ENCODE measurements at regions not wholly inside any gene's neighbourhood (a gene's known extent, or its start where the extent isn't known, plus 50 kb on each side); places are given as distances from the start of the nearest gene placed in this dataset.

DNA sequence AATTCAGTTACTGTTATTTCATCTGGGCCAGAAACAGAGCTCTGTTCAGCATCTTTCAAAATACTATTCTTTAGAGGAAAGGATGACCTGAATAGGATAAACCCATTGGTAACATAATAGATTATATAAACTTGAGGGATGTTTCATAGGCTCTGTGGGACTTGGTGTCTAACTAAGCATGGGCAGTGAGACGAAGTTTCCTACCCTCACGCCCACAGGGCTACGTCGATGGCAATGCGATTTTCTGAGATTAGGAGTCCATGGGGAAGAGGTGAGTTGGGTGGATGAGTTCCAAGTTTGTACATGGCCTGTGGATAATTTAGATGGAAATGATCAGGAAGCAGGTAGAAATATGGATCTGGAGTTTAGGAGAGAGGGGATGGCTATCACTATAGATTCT, 115.2 kb upstream of the TBL1XR1 start:
- TF ChIP-seq, protein P1, sequence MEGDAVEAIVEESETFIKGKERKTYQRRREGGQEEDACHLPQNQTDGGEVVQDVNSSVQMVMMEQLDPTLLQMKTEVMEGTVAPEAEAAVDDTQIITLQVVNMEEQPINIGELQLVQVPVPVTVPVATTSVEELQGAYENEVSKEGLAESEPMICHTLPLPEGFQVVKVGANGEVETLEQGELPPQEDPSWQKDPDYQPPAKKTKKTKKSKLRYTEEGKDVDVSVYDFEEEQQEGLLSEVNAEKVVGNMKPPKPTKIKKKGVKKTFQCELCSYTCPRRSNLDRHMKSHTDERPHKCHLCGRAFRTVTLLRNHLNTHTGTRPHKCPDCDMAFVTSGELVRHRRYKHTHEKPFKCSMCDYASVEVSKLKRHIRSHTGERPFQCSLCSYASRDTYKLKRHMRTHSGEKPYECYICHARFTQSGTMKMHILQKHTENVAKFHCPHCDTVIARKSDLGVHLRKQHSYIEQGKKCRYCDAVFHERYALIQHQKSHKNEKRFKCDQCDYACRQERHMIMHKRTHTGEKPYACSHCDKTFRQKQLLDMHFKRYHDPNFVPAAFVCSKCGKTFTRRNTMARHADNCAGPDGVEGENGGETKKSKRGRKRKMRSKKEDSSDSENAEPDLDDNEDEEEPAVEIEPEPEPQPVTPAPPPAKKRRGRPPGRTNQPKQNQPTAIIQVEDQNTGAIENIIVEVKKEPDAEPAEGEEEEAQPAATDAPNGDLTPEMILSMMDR (IDR thresholded peaks at IDR 0.05 in 8 of 11, conservative IDR thresholded peaks at IDR 0.05 in 3 of 11) = no peak
- TF ChIP-seq POLR2A (IDR thresholded peaks at IDR 0.05) = no peak
- TF ChIP-seq POLR2AphosphoS5 (IDR thresholded peaks at IDR 0.05) = no peak

Data from spleen (tissue), 7 donors.